Mesothelial cell of epicardium (in vitro differentiated cells): ENCODE measurements at regions not wholly inside any gene's neighbourhood (a gene's known extent, or its start where the extent isn't known, plus 50 kb on each side); places are given as distances from the start of the nearest gene placed in this dataset.

ENCODE experiments used
- DNase-seq, 2 experiments: peaks; one replicate each; pipeline ENCODE4 v3.0.0; 2021; ENCODE audit warnings: low spot score in 2 of 2; ENCODE audit not compliant: unreplicated experiment in 2 of 2
- H3K27ac Mint-ChIP-seq: 2 replicates; pipeline ENCODE4 v1.8.0; 2021; ENCODE audit warnings: mixed read lengths
- H3K27me3 Mint-ChIP-seq: 2 replicates; pipeline ENCODE4 v1.8.0; 2021; ENCODE audit warnings: low read depth, mixed read lengths
- H3K36me3 Mint-ChIP-seq: 2 replicates; pipeline ENCODE4 v1.8.0; 2021; ENCODE audit warnings: mixed read lengths
- H3K4me1 Mint-ChIP-seq: 2 replicates; pipeline ENCODE4 v1.8.0; 2021; ENCODE audit warnings: mixed read lengths
- H3K4me3 Mint-ChIP-seq: 2 replicates; pipeline ENCODE4 v1.8.0; 2021; ENCODE audit warnings: mild to moderate bottlenecking, moderate library complexity, mixed read lengths
- H3K9me3 Mint-ChIP-seq: 2 replicates; pipeline ENCODE4 v1.8.0; 2021; ENCODE audit warnings: mixed read lengths
- TF ChIP-seq, protein P1 (sequence below): fragments of 200-600 bp; sonication (generic); IDR thresholded peaks from one replicate; pipeline ENCODE4 v1.5.0; 2021; ENCODE audit warnings: antibody characterized with exemption; ENCODE audit not compliant: unreplicated experiment

DNA sequence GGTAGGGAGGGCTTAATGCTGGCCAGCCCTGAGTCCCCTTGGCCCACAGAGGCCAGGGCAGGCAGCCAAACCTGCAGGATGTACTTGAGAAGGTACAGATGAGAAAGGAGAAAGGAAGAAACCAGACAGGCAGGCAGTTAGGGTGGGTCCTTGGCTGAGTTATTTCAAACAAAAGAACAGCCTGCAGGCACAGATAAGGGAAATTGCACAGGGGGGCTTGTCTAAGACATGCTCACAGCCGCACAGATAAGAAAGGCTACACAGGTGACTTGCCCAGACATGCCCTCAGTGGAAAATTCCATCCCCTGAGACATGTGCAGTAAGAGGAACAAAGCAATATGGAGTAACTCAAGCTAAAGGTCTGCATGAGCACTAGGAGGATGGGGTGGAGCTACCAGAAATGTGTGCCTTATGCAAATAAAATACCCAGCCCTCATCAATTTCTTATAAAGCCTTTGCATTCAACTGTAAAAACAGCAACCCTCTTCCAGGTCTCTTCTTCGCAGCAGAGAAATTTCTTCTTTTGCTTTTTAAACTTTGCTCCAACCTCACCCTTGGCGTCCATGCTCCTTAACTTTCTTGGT, 158.2 kb upstream of the RGS6 start:
- Mint-ChIP-seq H3K27me3 (no peaks in the 10 kb centered on the region), H3K4me3 (no peak overlapping the region), H3K4me1 (no peaks in the 10 kb centered on the region), H3K9me3 (peaks cover 41% of the 10 kb centered on the region), H3K36me3 (no peaks in the 10 kb centered on the region), H3K27ac (no peak overlapping the region)
- no peak for DNase-seq
- TF ChIP-seq, protein P1, sequence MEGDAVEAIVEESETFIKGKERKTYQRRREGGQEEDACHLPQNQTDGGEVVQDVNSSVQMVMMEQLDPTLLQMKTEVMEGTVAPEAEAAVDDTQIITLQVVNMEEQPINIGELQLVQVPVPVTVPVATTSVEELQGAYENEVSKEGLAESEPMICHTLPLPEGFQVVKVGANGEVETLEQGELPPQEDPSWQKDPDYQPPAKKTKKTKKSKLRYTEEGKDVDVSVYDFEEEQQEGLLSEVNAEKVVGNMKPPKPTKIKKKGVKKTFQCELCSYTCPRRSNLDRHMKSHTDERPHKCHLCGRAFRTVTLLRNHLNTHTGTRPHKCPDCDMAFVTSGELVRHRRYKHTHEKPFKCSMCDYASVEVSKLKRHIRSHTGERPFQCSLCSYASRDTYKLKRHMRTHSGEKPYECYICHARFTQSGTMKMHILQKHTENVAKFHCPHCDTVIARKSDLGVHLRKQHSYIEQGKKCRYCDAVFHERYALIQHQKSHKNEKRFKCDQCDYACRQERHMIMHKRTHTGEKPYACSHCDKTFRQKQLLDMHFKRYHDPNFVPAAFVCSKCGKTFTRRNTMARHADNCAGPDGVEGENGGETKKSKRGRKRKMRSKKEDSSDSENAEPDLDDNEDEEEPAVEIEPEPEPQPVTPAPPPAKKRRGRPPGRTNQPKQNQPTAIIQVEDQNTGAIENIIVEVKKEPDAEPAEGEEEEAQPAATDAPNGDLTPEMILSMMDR, result no peak

DNA sequence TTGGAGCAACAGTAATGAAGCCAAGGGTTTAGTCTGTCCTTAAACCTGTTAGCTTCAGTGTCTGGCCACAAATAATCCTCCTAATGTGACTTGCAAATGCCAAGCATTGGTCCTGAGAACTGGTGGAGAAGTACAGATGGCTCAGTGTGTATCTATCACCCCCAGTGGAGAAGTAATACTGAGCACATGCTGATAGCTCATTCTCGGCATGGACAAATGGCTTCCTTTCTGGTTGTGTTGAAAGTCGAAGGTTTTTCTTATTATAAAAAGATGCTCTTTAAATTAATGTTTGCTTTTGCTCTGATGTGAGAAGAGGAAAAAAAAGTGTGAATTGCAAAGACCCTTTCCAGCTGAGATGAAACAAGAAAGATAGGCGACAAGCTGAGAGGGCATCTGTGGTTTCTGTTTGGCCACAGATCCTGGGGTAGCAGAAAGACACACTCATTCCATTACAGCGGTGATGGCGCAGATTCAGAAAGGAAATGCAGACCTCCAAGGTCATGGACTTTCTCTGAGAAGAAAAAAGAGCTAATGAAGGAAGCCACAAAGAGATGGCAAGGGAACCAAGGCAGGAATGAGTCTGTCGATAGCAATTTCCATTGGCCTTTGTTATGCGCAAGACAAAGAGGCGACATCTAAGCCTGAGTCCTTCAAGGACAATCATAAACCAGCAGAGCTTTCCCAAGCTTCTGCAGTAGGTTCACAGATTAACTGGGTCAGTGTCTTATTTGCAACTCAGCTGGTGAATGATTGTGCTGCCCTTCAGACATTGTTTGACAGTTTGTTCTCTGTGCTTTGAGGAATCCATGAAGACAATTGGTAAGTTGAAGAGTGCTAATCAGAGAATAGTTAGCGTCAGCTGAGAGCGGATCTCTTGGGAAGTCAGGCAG, 155.5 kb upstream of the RGS6 start:
- peaks cover 35% of the 10 kb centered on the region for H3K9me3 Mint-ChIP-seq
- H3K36me3 Mint-ChIP-seq, result no peaks in the 10 kb centered on the region
- H3K27me3 Mint-ChIP-seq, result no peaks in the 10 kb centered on the region
- no peak for DNase-seq
- H3K4me3 Mint-ChIP-seq, result no peak overlapping the region
- peaks cover 1% of the 10 kb centered on the region for H3K4me1 Mint-ChIP-seq
- TF ChIP-seq, protein P1, result no peak
- no peak overlapping the region for H3K27ac Mint-ChIP-seq

DNA sequence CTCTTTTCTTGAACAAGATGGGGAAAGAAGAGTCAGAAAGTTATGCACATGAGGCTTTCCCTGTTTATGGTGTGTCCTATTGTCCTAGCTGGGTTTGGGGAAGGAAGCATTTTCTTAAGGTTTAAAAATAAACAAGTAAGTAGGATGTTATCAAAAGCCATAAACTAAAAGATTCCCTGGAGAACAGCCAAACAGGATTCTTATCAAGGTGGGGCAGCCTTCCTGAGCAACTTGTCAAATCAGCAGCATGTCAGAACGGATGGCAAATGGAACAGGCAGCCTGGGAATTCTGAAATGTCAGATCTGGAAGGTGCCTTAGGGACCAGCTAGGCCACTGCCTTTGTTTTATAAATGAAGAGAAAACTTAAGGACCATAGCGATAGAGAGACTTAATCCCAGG, 152.2 kb upstream of the RGS6 start:
- H3K4me1 Mint-ChIP-seq, result peaks cover 1% of the 10 kb centered on the region
- TF ChIP-seq, protein P1, result no peak
- H3K27me3 Mint-ChIP-seq, result no peaks in the 10 kb centered on the region
- peaks cover 13% of the 10 kb centered on the region for H3K9me3 Mint-ChIP-seq
- no peaks in the 10 kb centered on the region for H3K36me3 Mint-ChIP-seq
- H3K27ac Mint-ChIP-seq, result no peak overlapping the region
- H3K4me3 Mint-ChIP-seq, result no peak overlapping the region
- no peak for DNase-seq

DNA sequence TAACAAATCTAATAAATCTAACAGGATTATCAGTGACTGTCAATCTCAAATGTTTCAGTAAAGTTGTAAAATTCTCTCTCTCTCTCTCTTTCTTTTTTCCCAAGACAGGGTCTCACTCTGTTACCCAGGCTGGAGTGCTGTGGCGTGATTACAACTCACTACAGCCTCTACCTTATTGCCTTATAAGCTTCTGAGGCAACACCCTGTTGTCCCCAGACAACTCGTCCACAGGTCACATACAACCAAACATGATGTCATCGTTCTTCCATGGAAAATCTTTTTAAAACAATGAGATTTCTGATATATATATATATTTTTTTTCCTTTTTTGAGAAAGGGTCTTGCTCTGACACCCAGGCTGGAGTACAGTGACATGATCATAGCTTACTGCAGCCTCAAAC, 151.4 kb upstream of the RGS6 start:
- no peak overlapping the region for H3K4me3 Mint-ChIP-seq
- TF ChIP-seq, protein P1, result no peak
- peaks cover 7% of the 10 kb centered on the region for H3K9me3 Mint-ChIP-seq
- no peaks in the 10 kb centered on the region for H3K36me3 Mint-ChIP-seq
- H3K4me1 Mint-ChIP-seq, result peaks cover 1% of the 10 kb centered on the region
- no peaks in the 10 kb centered on the region for H3K27me3 Mint-ChIP-seq
- no peak overlapping the region for H3K27ac Mint-ChIP-seq
- DNase-seq, result no peak

DNA sequence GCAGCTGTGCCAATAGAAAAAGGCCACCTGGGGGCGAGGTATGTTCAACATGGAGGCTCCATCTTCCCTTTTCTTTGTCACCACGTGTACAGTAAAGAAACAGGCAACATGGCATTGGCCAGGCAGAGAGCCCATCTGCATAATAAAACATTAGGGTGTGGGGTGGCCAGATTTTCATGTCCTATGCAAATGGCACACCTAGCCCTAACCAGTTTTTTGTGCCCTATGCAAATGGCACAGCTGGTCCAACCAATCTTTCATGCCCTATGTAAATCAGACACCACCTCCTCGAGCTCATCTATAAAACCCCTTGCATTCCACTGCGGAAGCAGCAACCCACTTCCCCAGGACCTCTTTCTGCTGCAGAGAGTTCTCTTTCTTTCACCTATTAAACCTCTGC, 149.1 kb upstream of the RGS6 start:
- Mint-ChIP-seq H3K4me3 (no peak overlapping the region), H3K9me3 (peaks cover 15% of the 10 kb centered on the region), H3K36me3 (no peaks in the 10 kb centered on the region), H3K4me1 (peaks cover 1% of the 10 kb centered on the region), H3K27ac (no peak overlapping the region), H3K27me3 (no peaks in the 10 kb centered on the region)
- TF ChIP-seq, protein P1, result no peak
- no peak for DNase-seq
